HEK293 (cell line): ENCODE measurements at regions not wholly inside any gene's neighbourhood (a gene's known extent, or its start where the extent isn't known, plus 50 kb on each side); places are given as distances from the start of the nearest gene placed in this dataset.

ENCODE experiments used
- CTCF ChIA-PET: fragments of 350-600 bp; formaldehyde crosslinking; extraction: SDS; loops from one replicate; lab custom pipeline; 2021; ENCODE audit warnings: antibody characterized with exemption; lab: Yijun Ruan, JAX
- POLR2A ChIA-PET: fragments of 300-600 bp; formaldehyde crosslinking; extraction: SDS; loops from one replicate; lab custom pipeline; 2020; ENCODE audit warnings: antibody characterized with exemption, inconsistent platforms; lab: Yijun Ruan, JAX
- H3K27ac ChIP-seq: fragments of 200-500 bp; sonication (Bioruptor generic); 2 replicates; pipeline ENCODE4 v1.5.1; 2014; ENCODE audit warnings: low read depth, low read length, control low read depth, inconsistent platforms; ENCODE audit errors: extremely low read depth
- H3K36me3 ChIP-seq, 2 experiments: fragments of 200-500 bp in 1 of 2; sonication (Bioruptor generic) in 1 of 2; 1 replicate in 1 of 2; 2 replicates in 1 of 2; pipeline ENCODE4 v1.5.1; 2014 to 2017; ENCODE audit warnings: inconsistent platforms in 2 of 2, low read length in 2 of 2; ENCODE audit not compliant: control insufficient read depth in 2 of 2, insufficient read depth in 1 of 2
- H3K4me1 ChIP-seq: fragments of 200-500 bp; sonication (Bioruptor generic); 2 replicates; pipeline ENCODE4 v1.5.1; 2014; ENCODE audit warnings: mild to moderate bottlenecking, low read length, inconsistent platforms; ENCODE audit not compliant: control insufficient read depth, insufficient read depth
- H3K4me3 ChIP-seq: 2 replicates; pipeline ENCODE4 v1.5.1; 2011; ENCODE audit warnings: low read depth, mild to moderate bottlenecking, control low read depth, low read length, moderate library complexity
- H3K9me3 ChIP-seq: fragments of 200-500 bp; sonication (Bioruptor generic); 2 replicates; pipeline ENCODE4 v1.5.1; 2014; ENCODE audit warnings: low read depth, low read length, inconsistent platforms; ENCODE audit not compliant: control insufficient read depth, insufficient read depth
- GFI1B ChIP-seq: fragments of 450-650 bp; formaldehyde crosslinking; IDR thresholded peaks from 2 replicates; pipeline ENCODE4 v1.5.1; 2016; ENCODE audit warnings: missing biosample characterization, missing genetic modification characterization
- HOXA7 ChIP-seq: sonication (generic); formaldehyde crosslinking; IDR thresholded peaks from 2 replicates; pipeline ENCODE4 v1.8.1; 2022; ENCODE audit warnings: missing genetic modification reagents, borderline replicate concordance
- SP2 ChIP-seq: fragments of 450-650 bp; formaldehyde crosslinking; IDR thresholded peaks from 2 replicates; pipeline ENCODE4 v1.5.1; 2016; ENCODE audit warnings: missing biosample characterization, missing genetic modification characterization
- TRIM28 ChIP-seq: IDR thresholded peaks from 2 replicates; pipeline ENCODE4 v1.6.1; 2011; ENCODE audit warnings: low read length, control low read depth, borderline replicate concordance
- ZFP3 ChIP-seq: fragments of 450-650 bp; formaldehyde crosslinking; IDR thresholded peaks from 2 replicates; pipeline ENCODE4 v1.5.1; 2016; ENCODE audit warnings: low read depth, missing biosample characterization, missing genetic modification characterization
- ZNF112 ChIP-seq: fragments of 450-650 bp; formaldehyde crosslinking; IDR thresholded peaks from 2 replicates; pipeline ENCODE4 v1.5.0; 2017; ENCODE audit warnings: missing biosample characterization, missing genetic modification characterization
- ZNF114 ChIP-seq: fragments of 450-650 bp; formaldehyde crosslinking; IDR thresholded peaks from 2 replicates; pipeline ENCODE4 v1.5.0; 2017; ENCODE audit warnings: missing biosample characterization, missing genetic modification characterization
- ZNF155 ChIP-seq: fragments of 450-650 bp; formaldehyde crosslinking; IDR thresholded peaks from 2 replicates; pipeline ENCODE4 v1.5.1; 2016; ENCODE audit warnings: missing biosample characterization, missing genetic modification characterization
- ZNF157 ChIP-seq: fragments of 450-650 bp; formaldehyde crosslinking; IDR thresholded peaks from 2 replicates; pipeline ENCODE4 v1.5.1; 2016; ENCODE audit warnings: missing biosample characterization, missing genetic modification characterization
- ZNF202 ChIP-seq: fragments of 450-650 bp; formaldehyde crosslinking; IDR thresholded peaks from 2 replicates; pipeline ENCODE4 v1.5.1; 2016; ENCODE audit warnings: missing biosample characterization, missing genetic modification characterization, borderline replicate concordance
- ZNF302 ChIP-seq: fragments of 450-650 bp; formaldehyde crosslinking; IDR thresholded peaks from 2 replicates; pipeline ENCODE4 v1.5.1; 2016; ENCODE audit warnings: missing biosample characterization, missing genetic modification characterization, low read depth
- ZNF324 ChIP-seq: fragments of 450-650 bp; formaldehyde crosslinking; IDR thresholded peaks from 2 replicates; pipeline ENCODE4 v1.5.1; 2016; ENCODE audit warnings: missing biosample characterization, missing genetic modification characterization
- ZNF341 ChIP-seq: fragments of 450-650 bp; formaldehyde crosslinking; IDR thresholded peaks from 2 replicates; pipeline ENCODE4; 2016; ENCODE audit warnings: low read depth, missing biosample characterization, missing genetic modification characterization
- ZNF416 ChIP-seq: fragments of 450-650 bp; formaldehyde crosslinking; IDR thresholded peaks from 2 replicates; pipeline ENCODE4 v1.5.1; 2016; ENCODE audit warnings: missing biosample characterization, missing genetic modification characterization
- ZNF514 ChIP-seq: fragments of 450-650 bp; formaldehyde crosslinking; IDR thresholded peaks from 2 replicates; pipeline ENCODE4 v1.5.1; 2016; ENCODE audit warnings: missing biosample characterization, missing genetic modification characterization
- ZNF555 ChIP-seq: fragments of 450-650 bp; formaldehyde crosslinking; conservative IDR thresholded peaks from 2 replicates; pipeline ENCODE4 v1.5.1; 2017; ENCODE audit warnings: missing biosample characterization, mild to moderate bottlenecking, missing genetic modification characterization, inconsistent platforms
- ZNF571 ChIP-seq: fragments of 450-650 bp; formaldehyde crosslinking; IDR thresholded peaks from 2 replicates; pipeline ENCODE4 v1.5.0; 2017; ENCODE audit warnings: missing biosample characterization, missing genetic modification characterization
- ZNF600 ChIP-seq: fragments of 450-650 bp; formaldehyde crosslinking; IDR thresholded peaks from 2 replicates; pipeline ENCODE4 v1.5.1; 2016; ENCODE audit warnings: missing biosample characterization, missing genetic modification characterization
- ZNF658 ChIP-seq: fragments of 450-650 bp; formaldehyde crosslinking; IDR thresholded peaks from 2 replicates; pipeline ENCODE4; 2016; ENCODE audit warnings: missing biosample characterization, missing genetic modification characterization
- ZNF707 ChIP-seq: fragments of 450-650 bp; formaldehyde crosslinking; IDR thresholded peaks from 2 replicates; pipeline ENCODE4 v1.5.1; 2016; ENCODE audit warnings: missing biosample characterization, missing genetic modification characterization
- ZNF837 ChIP-seq: fragments of 450-650 bp; formaldehyde crosslinking; IDR thresholded peaks from 2 replicates; pipeline ENCODE4 v1.5.1; 2016; ENCODE audit warnings: missing biosample characterization, missing genetic modification characterization
- ZSCAN23 ChIP-seq: fragments of 450-650 bp; formaldehyde crosslinking; IDR thresholded peaks from 2 replicates; pipeline ENCODE4 v1.5.1; 2016; ENCODE audit warnings: missing biosample characterization, missing genetic modification characterization
- ZSCAN30 ChIP-seq: fragments of 450-650 bp; IDR thresholded peaks from 2 replicates; pipeline ENCODE4 v1.5.1; 2018; ENCODE audit warnings: missing biosample characterization, mild to moderate bottlenecking, missing genetic modification characterization, moderate library complexity
- TF ChIP-seq, protein P1 (sequence below): fragments of 450-650 bp; formaldehyde crosslinking; IDR thresholded peaks from 2 replicates; pipeline ENCODE4 v1.5.1; 2016; ENCODE audit warnings: missing biosample characterization, missing genetic modification characterization
- TF ChIP-seq, protein P2 (sequence below): fragments of 450-650 bp; formaldehyde crosslinking; IDR thresholded peaks from 2 replicates; pipeline ENCODE4 v1.5.1; 2016; ENCODE audit warnings: missing biosample characterization, missing genetic modification characterization
- TF ChIP-seq, protein P3 (sequence below): fragments of 450-650 bp; formaldehyde crosslinking; IDR thresholded peaks from 2 replicates; pipeline ENCODE4 v1.5.1; 2016; ENCODE audit warnings: missing biosample characterization, missing genetic modification characterization
- TF ChIP-seq, protein P4 (sequence below): IDR thresholded peaks from 2 replicates; pipeline ENCODE4 v1.6.1; 2011; ENCODE audit warnings: mild to moderate bottlenecking, low read depth, low read length, borderline replicate concordance

DNA sequence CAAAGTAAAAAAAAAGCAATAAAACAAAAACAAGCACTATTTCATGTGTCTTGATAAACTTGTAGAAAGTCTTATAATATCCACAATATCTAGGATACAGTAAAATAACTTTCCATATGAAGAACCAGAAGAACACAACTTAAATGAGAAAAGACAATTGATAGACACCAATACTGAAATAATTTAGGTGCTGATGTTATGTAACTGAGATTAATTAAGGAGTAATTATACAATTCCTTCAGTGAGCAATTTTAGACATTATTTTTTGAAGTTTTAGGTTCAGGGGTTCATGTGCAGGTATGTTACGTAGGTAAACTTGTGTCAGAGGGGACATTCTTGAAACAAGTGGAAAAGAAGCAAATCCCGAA is 88.3 kb upstream of the VPREB1 start (continued):
- TF ChIP-seq ZNF341 (tag by site-specific recombination), result no peak
- TF ChIP-seq, protein P1, sequence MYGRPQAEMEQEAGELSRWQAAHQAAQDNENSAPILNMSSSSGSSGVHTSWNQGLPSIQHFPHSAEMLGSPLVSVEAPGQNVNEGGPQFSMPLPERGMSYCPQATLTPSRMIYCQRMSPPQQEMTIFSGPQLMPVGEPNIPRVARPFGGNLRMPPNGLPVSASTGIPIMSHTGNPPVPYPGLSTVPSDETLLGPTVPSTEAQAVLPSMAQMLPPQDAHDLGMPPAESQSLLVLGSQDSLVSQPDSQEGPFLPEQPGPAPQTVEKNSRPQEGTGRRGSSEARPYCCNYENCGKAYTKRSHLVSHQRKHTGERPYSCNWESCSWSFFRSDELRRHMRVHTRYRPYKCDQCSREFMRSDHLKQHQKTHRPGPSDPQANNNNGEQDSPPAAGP (tag by site-specific recombination), result no peak
- TF ChIP-seq ZSCAN23 (tag by site-specific recombination), result no peak
- no peak for TF ChIP-seq ZNF600 (tag by site-specific recombination)
- TF ChIP-seq ZNF555 (tag by site-specific recombination), result no peak
- no peak for TF ChIP-seq GFI1B
- TF ChIP-seq, all 188 proteins: peak for 0

DNA sequence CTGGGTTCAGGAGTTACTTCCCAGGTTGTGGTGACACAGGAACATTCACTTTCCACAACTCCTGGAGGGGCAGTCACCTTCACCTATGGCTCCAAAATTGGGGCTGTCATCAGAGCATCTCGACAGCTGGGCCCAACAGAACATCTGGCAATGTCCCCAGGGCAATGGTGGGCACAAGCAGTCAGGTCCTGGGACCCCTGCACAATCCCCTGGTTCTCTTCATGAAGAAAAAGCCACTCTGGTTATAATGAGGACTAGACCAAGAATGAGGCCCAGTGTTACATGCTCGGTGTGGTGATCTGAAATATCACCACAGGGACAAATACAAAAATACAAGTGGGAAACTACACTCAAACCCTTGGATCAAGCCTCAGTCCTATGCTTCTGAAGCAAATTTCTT is 89.0 kb upstream of the VPREB1 start:
- ChIA-PET CTCF (interaction anchor here (1.0 kb wide), 1 partner anchor 9 kb away, joined by 3 read pairs; no protein-coding TSS in a partner anchor), POLR2A (no interaction called here)
- Histone ChIP-seq H3K9me3 (no peaks in the 10 kb centered on the region), H3K4me1 (no peaks in the 10 kb centered on the region), H3K36me3 (no peaks in the 10 kb centered on the region)
- no peak for TF ChIP-seq ZNF157
- no peak for TF ChIP-seq ZNF302 (tag by site-specific recombination)
- TF ChIP-seq ZFP3 (tag by site-specific recombination), result no peak
- no peak for TF ChIP-seq ZNF514 (tag by site-specific recombination)
- TF ChIP-seq SP2, result no peak
- no peak for TF ChIP-seq ZNF707 (tag by site-specific recombination)
- no peak for TF ChIP-seq ZNF112 (tag by site-specific recombination)
- TF ChIP-seq TRIM28, result no peak
- TF ChIP-seq, all 188 proteins: peak for 0
- H3K4me3 ChIP-seq, result no peak overlapping the region
- no peak overlapping the region for H3K27ac ChIP-seq

DNA sequence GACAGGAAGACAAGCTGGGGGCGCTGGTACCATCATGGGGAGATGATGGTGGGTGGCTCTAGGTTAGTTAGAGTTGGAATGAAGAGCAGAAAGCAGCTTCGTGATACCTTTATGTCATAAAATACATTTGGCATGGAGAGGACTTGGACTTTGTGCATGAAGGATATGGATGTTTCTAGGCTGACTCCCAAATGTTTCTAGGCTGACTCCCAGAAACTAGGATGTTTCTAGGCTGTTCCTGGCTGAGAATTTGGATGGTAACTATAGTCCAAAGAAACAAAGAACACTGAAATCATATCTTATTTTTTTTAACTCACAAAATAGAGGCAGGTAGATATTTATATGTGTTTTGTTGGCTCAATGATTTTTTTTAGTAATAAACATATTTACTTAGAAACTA is 89.4 kb upstream of the VPREB1 start:
- Histone ChIP-seq H3K9me3 (no peaks in the 10 kb centered on the region), H3K27ac (no peak overlapping the region), H3K36me3 (no peaks in the 10 kb centered on the region), H3K4me1 (no peaks in the 10 kb centered on the region), H3K4me3 (no peak overlapping the region)
- CTCF ChIA-PET, result interaction anchor here (0.5 to 1.1 kb wide), 5 partner anchors 10 to 251 kb away, joined by 3 to 5 read pairs (median 4); no protein-coding TSS in a partner anchor
- POLR2A ChIA-PET, result no interaction called here
- TF ChIP-seq ZNF202, result no peak
- no peak for TF ChIP-seq ZNF155
- no peak for TF ChIP-seq ZNF514 (tag by site-specific recombination)
- TF ChIP-seq, protein P2, sequence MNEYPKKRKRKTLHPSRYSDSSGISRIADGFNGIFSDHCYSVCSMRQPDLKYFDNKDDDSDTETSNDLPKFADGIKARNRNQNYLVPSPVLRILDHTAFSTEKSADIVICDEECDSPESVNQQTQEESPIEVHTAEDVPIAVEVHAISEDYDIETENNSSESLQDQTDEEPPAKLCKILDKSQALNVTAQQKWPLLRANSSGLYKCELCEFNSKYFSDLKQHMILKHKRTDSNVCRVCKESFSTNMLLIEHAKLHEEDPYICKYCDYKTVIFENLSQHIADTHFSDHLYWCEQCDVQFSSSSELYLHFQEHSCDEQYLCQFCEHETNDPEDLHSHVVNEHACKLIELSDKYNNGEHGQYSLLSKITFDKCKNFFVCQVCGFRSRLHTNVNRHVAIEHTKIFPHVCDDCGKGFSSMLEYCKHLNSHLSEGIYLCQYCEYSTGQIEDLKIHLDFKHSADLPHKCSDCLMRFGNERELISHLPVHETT (tag by site-specific recombination), result no peak
- TF ChIP-seq ZSCAN30 (tag by site-specific recombination), result no peak
- TF ChIP-seq, protein P3, sequence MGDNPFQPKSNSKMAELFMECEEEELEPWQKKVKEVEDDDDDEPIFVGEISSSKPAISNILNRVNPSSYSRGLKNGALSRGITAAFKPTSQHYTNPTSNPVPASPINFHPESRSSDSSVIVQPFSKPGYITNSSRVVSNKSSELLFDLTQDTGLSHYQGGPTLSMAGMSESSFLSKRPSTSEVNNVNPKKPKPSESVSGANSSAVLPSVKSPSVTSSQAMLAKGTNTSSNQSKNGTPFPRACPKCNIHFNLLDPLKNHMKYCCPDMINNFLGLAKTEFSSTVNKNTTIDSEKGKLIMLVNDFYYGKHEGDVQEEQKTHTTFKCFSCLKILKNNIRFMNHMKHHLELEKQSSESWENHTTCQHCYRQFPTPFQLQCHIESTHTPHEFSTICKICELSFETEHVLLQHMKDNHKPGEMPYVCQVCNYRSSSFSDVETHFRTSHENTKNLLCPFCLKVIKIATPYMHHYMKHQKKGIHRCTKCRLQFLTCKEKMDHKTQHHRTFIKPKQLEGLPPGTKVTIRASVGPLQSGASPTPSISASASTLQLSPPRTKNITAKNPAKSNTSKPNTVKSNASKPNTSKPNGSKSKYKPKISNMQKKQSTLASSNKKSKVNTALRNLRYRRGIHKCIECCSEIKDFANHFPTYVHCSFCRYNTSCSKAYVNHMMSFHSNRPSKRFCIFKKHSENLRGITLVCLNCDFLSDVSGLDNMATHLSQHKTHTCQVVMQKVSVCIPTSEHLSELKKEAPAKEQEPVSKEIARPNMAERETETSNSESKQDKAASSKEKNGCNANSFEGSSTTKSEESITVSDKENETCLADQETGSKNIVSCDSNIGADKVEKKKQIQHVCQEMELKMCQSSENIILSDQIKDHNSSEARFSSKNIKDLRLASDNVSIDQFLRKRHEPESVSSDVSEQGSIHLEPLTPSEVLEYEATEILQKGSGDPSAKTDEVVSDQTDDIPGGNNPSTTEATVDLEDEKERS (tag by site-specific recombination), result no peak
- no peak for TF ChIP-seq ZNF658 (tag by site-specific recombination)
- TF ChIP-seq ZNF114 (tag by site-specific recombination), result no peak
- TF ChIP-seq HOXA7 (CRISPR knock-in tag), result no peak
- TF ChIP-seq, protein P4, sequence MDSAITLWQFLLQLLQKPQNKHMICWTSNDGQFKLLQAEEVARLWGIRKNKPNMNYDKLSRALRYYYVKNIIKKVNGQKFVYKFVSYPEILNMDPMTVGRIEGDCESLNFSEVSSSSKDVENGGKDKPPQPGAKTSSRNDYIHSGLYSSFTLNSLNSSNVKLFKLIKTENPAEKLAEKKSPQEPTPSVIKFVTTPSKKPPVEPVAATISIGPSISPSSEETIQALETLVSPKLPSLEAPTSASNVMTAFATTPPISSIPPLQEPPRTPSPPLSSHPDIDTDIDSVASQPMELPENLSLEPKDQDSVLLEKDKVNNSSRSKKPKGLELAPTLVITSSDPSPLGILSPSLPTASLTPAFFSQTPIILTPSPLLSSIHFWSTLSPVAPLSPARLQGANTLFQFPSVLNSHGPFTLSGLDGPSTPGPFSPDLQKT, result no peak
- TF ChIP-seq ZNF837 (tag by site-specific recombination), result no peak
- TF ChIP-seq ZNF416 (tag by site-specific recombination), result no peak
- no peak for TF ChIP-seq ZNF571 (tag by site-specific recombination)
- no peak for TF ChIP-seq ZNF324
